MCF 10A (cell line): ENCODE measurements at regions not wholly inside any gene's neighbourhood (a gene's known extent, or its start where the extent isn't known, plus 50 kb on each side); places are given as distances from the start of the nearest gene placed in this dataset.

ENCODE experiments used
- BruUV-seq: library from RNA; stranded (reverse); fragments of 400-500 nt; replicated peaks from 2 replicates; lab custom pipeline; 2021; lab: Mats Ljungman, UMichigan
- CTCF ChIA-PET: fragments of 300-600 bp; sonication (Branson Sonifier 250); formaldehyde crosslinking; extraction: SDS; loops from one replicate; lab custom pipeline; 2021; ENCODE audit warnings: antibody characterized with exemption, inconsistent platforms; lab: Yijun Ruan, JAX
- POLR2A ChIA-PET: fragments of 300-600, 350-650 bp; sonication (Branson Sonifier 250); formaldehyde crosslinking; extraction: SDS; loops from one replicate; lab custom pipeline; 2020; ENCODE audit warnings: antibody characterized with exemption, inconsistent platforms; lab: Yijun Ruan, JAX
- DNase-seq: peaks from one replicate; pipeline ENCODE4 v3.0.0-alpha.2; 2018; ENCODE audit not compliant: unreplicated experiment
- H3K27ac Mint-ChIP-seq: one replicate; pipeline ENCODE4 v1.8.0; 2022; ENCODE audit warnings: mild to moderate bottlenecking, low read depth, mixed read lengths; ENCODE audit not compliant: unreplicated experiment
- H3K27me3 Mint-ChIP-seq: one replicate; pipeline ENCODE4 v1.8.0; 2022; ENCODE audit warnings: mixed read lengths; ENCODE audit not compliant: insufficient read depth, unreplicated experiment
- H3K36me3 Mint-ChIP-seq: one replicate; pipeline ENCODE4 v1.8.0; 2022; ENCODE audit warnings: mild to moderate bottlenecking, moderate library complexity, mixed read lengths; ENCODE audit not compliant: insufficient read depth, unreplicated experiment
- H3K4me1 Mint-ChIP-seq: one replicate; pipeline ENCODE4 v1.8.0; 2022; ENCODE audit warnings: mixed read lengths; ENCODE audit not compliant: insufficient read depth, unreplicated experiment
- H3K4me3 Mint-ChIP-seq: one replicate; pipeline ENCODE4 v1.8.0; 2022; ENCODE audit warnings: mild to moderate bottlenecking, moderate library complexity, mixed read lengths; ENCODE audit not compliant: unreplicated experiment
- H3K9me3 Mint-ChIP-seq: one replicate; pipeline ENCODE4 v1.8.0; 2022; ENCODE audit warnings: mixed read lengths; ENCODE audit not compliant: unreplicated experiment
- intact Hi-C: fragments of 100-400 bp; cut with micrococcal nuclease; formaldehyde crosslinking; loops from 2 replicates; pipeline ENCODE4 v1.14.1; 2022
- TF ChIP-seq, protein P1 (sequence below): fragments of 200-600 bp; IDR thresholded peaks from one replicate; pipeline ENCODE4 v1.8.0; 2022; ENCODE audit warnings: antibody characterized with exemption, mild to moderate bottlenecking; ENCODE audit not compliant: unreplicated experiment

GRCh38 chr12:24062642-24063245 lies 113.3 kb upstream of the SOX5 start:
- no TSS peak for BruUV-seq
- Mint-ChIP-seq H3K27me3 (no peaks in the 10 kb centered on the region), H3K9me3 (no peaks in the 10 kb centered on the region), H3K4me3 (no peak overlapping the region), H3K4me1 (peaks cover 16% of the 10 kb centered on the region), H3K36me3 (no peaks in the 10 kb centered on the region), H3K27ac (peak overlapping the region; percentile 31)
- POLR2A ChIA-PET = no interaction called here
- intact Hi-C loops = no loop called here
- DNase-seq = peak; percentile 6
- TF ChIP-seq, protein P1, sequence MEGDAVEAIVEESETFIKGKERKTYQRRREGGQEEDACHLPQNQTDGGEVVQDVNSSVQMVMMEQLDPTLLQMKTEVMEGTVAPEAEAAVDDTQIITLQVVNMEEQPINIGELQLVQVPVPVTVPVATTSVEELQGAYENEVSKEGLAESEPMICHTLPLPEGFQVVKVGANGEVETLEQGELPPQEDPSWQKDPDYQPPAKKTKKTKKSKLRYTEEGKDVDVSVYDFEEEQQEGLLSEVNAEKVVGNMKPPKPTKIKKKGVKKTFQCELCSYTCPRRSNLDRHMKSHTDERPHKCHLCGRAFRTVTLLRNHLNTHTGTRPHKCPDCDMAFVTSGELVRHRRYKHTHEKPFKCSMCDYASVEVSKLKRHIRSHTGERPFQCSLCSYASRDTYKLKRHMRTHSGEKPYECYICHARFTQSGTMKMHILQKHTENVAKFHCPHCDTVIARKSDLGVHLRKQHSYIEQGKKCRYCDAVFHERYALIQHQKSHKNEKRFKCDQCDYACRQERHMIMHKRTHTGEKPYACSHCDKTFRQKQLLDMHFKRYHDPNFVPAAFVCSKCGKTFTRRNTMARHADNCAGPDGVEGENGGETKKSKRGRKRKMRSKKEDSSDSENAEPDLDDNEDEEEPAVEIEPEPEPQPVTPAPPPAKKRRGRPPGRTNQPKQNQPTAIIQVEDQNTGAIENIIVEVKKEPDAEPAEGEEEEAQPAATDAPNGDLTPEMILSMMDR = no peak
- CTCF ChIA-PET = no interaction called here

- ChIA-PET POLR2A (interaction anchor here (0.9 kb wide), 2 partner anchors 12 kb away, joined by 3 to 4 read pairs; no protein-coding TSS in a partner anchor), CTCF (no interaction called here)
- Mint-ChIP-seq H3K27ac (no peak overlapping the region), H3K27me3 (no peaks in the 10 kb centered on the region), H3K4me3 (no peak overlapping the region), H3K9me3 (no peaks in the 10 kb centered on the region), H3K4me1 (peaks cover 6% of the 10 kb centered on the region), H3K36me3 (no peaks in the 10 kb centered on the region)
- BruUV-seq = no TSS peak
- DNase-seq = no peak
- intact Hi-C loops = no loop called here
- TF ChIP-seq, protein P1 = no peak
These were observed 110.6 kb upstream of the SOX5 start for GRCh38 chr12:24060089-24060488.

DNA sequence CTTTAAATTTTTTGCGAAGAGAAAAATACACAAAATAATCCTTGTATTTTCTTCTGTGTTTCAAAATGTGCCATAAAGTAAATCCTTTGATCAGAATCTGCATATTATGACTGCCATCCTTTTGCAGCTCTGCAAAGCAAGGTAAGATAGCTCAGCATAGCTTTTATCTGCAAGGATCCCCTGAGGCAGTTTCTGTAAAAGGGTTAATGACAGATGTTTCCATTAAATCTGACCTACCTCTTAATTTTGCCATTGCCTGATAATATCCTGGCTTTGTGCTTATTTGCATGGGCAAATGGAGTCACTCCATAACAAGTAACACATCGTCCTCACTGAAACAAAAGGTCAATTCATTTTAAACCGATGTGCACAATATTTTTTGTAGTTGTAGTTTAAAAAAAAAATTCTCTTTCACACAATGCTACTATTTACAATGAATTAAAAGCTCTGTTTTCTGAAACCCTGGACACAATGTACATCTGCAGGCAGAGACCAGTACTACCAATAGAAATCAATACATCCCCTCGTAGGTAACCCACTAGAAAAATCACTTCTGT lies 108.5 kb upstream of the SOX5 start:
- intact Hi-C loops = no loop called here
- no TSS peak for BruUV-seq
- Mint-ChIP-seq H3K4me3 (no peak overlapping the region), H3K27ac (no peak overlapping the region), H3K9me3 (no peaks in the 10 kb centered on the region), H3K36me3 (peaks cover 5% of the 10 kb centered on the region), H3K27me3 (no peaks in the 10 kb centered on the region), H3K4me1 (peaks cover 12% of the 10 kb centered on the region)
- CTCF ChIA-PET = no interaction called here
- TF ChIP-seq, protein P1 = no peak
- no peak for DNase-seq
- POLR2A ChIA-PET = no interaction called here

- DNase-seq = no peak
- Mint-ChIP-seq H3K27ac (no peak overlapping the region), H3K27me3 (no peaks in the 10 kb centered on the region), H3K36me3 (peaks cover 5% of the 10 kb centered on the region), H3K4me3 (no peak overlapping the region), H3K9me3 (no peaks in the 10 kb centered on the region), H3K4me1 (peaks cover 6% of the 10 kb centered on the region)
- intact Hi-C loops = no loop called here
- TF ChIP-seq, protein P1 = no peak
- POLR2A ChIA-PET = no interaction called here
- CTCF ChIA-PET = interaction anchor here (0.8 kb wide), 1 partner anchor 149 kb away, joined by 3 read pairs; no protein-coding TSS in a partner anchor
- no TSS peak for BruUV-seq
These were observed 106.3 kb upstream of the SOX5 start for GRCh38 chr12:24055747-24056146.
